Suppressor macrophage (primary cell): ENCODE measurements at regions not wholly inside any gene's neighbourhood (a gene's known extent, or its start where the extent isn't known, plus 50 kb on each side); places are given as distances from the start of the nearest gene placed in this dataset.
A peak's percentile ranks its signal among the peaks of the same experiment; 100 is the strongest.
"Not testable (repeated sequence)": the region's sequence is repeated elsewhere in the genome, so short reads cannot be mapped to it uniquely, and the experiment has no call there.

Experiments used
- DNase-seq, 4 experiments: peaks; one replicate each; pipeline ENCODE4 v3.0.0-alpha.2; 2020 to 2022

DNA sequence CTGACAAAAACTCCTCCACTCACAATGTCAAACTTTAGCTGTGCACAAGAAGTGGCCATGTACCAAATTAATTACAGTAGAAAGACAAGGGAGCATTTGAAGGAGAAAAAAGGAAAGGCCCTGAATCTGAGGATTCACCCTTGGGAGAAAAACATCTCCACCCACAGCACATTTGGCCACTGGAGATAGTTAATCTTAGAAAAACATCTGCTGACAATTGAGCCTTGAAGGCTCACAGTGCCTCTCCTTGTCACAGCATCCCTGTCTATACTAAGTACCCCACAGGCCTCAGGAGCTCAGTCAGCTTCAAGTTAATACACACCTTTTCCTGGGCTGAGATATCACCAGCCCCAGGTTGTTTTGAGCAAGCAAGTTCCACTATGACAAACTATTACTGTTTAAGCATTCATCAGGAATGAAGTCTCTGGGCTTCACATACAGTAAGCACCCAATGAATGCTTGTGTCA, 78.1 kb upstream of the SETMAR start:
- DNase-seq = no peak

DNA sequence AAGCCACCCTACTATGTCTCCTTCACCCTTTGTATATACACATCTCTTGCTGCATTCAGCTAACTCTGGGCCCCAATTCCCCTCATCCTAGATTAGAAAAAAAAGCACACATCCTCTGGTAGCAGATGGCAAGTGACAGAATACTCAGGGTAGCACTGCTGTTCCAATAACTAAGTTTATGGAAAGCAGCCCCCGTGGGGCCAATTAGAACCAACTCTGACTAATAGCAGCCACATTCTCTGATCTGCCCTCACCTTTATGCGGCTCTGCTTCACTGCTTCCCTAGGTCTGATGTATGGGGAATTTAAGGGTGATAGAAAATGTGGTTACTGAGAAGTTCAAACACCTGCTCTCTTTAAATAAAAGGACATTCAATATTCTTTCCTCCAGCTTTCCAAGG, 74.9 kb upstream of the SETMAR start:
- DNase-seq = no peak

GRCh38 chr3:4231041-4231440, 72.1 kb upstream of the SETMAR start:
- DNase-seq = peak; percentile 23 to 62 (median 44)

- no peak for DNase-seq
Observed at GRCh38 chr3:4232798-4233197, 70.4 kb upstream of the SETMAR start.

- DNase-seq = no peak
Observed at GRCh38 chr3:4233488-4233887, 69.7 kb upstream of the SETMAR start.

DNA sequence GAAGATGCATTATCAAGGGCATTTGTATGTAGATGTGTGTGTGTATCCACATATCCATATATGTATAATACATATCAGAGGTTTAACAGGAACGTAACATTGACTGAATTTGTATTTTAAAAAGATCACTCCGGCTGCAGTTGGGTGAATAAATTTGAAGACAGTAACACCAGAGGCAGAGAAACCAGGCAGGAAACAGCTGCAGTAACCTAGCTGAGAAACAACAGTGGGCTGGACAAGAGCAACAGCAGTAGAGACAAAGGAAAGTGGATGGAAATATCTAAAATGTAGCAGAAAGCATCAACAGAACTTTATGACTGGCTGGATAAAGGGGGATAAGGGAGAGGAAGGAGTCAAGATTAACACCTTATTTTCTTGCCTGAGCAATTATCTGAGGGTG, 68.3 kb upstream of the SETMAR start:
- no peak for DNase-seq

DNA sequence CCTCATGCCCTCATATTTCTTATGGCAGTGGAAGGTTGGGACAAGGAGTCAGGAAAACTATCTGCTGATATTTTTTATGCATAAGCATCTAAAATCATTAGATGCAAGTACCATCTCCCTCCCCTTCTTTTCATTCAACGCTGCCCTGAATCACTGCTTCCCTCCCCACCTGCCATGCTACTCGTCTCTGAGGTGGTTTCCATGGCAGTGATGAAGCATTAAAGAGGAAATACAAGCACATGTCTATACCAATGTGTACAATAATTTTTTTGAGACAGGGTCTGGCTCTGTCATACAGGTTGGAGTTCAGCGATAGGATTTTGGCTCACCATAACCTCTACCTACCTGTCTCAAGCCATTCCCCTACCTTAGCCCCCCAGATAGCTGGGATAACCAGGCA, 67.5 kb upstream of the SETMAR start:
- no peak for DNase-seq

DNA sequence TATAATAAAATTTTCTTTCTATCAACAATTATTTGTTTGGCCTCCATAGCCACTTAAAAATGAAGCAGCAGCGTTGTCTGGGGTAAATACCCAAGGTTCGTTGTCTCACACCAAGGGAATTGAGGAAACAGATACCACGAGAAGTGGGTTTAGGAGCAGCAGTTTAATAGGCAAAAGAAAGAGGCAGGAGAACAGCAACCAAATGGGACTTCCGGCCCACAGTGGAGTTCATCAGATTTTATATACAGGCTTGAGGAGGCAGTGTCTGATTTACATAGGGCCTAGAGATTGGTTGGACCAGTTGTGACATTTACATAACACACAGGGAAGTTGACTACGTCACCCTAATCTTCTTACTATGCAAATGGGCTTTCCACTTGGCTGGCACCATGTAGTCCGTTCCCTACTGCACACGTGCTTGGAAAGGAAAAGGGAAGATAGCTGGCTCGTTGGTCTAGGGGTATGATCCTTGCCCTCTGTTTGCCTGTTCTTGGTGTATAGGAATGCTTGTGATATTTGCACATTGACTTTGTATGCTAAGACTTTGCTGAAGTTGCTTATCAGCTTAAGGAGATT, 61.5 kb upstream of the SETMAR start:
- no peak for DNase-seq

DNA sequence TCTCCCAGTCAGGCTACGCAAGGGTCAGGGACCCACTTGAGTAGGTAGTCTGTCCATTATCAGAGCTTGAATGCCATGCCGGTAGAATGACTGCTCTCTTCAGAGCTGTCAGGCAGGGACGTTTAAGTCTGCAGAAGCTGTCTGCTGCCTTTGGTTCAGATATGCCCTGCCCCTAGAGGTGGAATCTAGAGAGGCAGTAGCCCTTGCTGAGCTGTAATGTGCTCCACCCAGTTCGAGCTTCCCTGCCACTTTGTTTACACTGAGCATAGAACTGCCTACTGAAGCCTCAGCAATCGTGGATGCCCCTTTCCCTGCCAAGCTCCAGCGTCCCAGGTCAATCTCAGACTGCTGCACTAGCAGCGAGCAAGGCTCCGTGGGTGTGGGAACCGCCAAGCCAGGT, 57.5 kb upstream of the SETMAR start:
- no peak for DNase-seq

GRCh38 chr3:4247391-4247790, 55.8 kb upstream of the SETMAR start:
- no peak for DNase-seq

DNA sequence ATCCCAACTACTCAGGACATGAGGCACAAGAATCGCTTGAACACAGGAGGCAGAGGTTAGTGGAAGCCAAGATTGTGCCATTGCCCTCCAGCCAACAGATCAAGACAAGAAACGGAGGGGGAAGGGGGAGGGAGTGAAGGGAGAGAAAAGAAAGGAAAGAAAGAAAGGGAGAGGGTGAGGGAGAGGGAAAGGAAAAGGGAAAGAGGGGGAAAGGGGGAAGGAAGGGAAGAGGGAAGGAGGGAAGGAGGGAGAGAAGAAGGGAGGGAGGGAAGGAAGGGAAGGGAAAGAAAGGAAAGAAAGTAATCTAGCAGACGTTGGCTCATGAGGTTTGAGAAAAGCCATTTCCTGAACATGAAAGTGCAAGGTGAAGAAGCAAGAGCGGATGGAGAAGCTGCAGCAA, 53.1 kb upstream of the SETMAR start:
- DNase-seq = no peak

DNA sequence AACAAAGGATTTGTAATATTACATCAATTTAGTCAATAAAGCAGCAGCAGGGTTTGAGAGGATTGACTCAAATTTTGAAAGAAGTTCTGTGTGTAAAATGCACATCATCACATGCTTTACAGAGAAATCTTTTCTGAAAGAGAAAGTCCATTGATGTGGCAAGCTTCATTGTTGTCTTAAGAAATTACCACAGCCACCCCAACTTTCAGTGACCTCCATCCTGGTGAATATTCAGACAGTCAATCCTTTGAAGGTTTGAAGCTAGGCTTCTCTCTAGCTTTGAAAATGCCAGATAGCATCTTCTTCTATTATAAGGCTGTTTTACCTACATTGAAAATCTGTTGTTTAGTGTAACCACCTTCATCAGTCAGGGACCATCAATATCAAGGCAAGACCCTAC, 51.8 kb upstream of the SETMAR start:
- no peak for DNase-seq

DNA sequence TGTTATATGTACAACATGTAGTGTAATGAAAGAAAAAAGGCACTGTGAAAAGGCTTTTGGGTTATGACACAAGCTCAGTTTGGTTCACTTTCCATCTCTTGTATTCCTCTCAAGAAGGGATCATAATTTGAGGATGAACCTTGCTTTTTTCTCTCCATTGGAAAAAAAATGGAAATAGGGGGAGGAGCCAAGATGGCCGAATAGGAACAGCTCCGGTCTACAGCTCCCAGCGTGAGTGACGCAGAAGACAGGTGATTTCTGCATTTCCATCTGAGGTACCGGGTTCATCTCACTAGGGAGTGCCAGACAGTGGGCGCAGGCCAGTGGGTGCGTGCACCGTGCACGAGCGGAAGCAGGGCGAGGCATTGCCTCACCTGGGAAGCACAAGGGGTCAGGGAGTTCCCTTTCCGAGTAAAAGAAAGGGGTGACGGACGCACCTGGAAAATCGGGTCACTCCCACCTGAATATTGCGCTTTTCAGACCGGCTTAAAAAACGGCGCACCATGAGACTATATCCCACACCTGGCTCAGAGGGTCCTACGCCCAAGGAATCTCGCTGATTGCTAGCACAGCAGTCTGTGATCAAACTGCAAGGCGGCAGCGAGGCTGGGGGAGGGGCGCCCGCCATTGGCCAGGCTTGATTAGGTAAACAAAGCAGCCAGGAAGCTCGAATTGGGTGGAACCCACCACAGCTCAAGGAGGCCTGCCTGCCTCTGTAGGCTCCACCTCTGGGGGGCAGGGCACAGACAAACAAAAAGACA, 49.9 kb upstream of the SETMAR start:
- DNase-seq = not testable (repeated sequence)
